ENCODE measurements at regions not wholly inside any gene's neighbourhood (a gene's known extent, or its start where the extent isn't known, plus 50 kb on each side); places are given as distances from the start of the nearest gene placed in this dataset.
"Not testable (repeated sequence)": the region's sequence is repeated elsewhere in the genome, so short reads cannot be mapped to it uniquely, and the experiment has no call there.

GRCh38 chr6:86782328-86782727 lies 155.0 kb upstream of the HTR1E start:
- no peaks in the 10 kb centered on the region for H3K4me1 ChIP-seq
- no peaks in the 10 kb centered on the region for H3K9me3 ChIP-seq (replicated peaks)
- no peak overlapping the region for H3K27ac ChIP-seq
- H3K36me3 ChIP-seq = no peaks in the 10 kb centered on the region
- H3K27me3 ChIP-seq = no peaks in the 10 kb centered on the region
- no peak for DNase-seq
- H3K4me3 ChIP-seq = no peak overlapping the region

- Histone ChIP-seq H3K4me3 (no peak overlapping the region), H3K9me3 (replicated peaks) (no peaks in the 10 kb centered on the region), H3K27me3 (no peaks in the 10 kb centered on the region), H3K4me1 (no peaks in the 10 kb centered on the region), H3K36me3 (no peaks in the 10 kb centered on the region), H3K27ac (no peak overlapping the region)
- no peak for DNase-seq
These were observed 156.4 kb upstream of the HTR1E start for GRCh38 chr6:86780923-86781322.

- Histone ChIP-seq H3K4me3 (no peak overlapping the region), H3K4me1 (no peaks in the 10 kb centered on the region), H3K27ac (no peak overlapping the region), H3K9me3 (replicated peaks) (no peaks in the 10 kb centered on the region), H3K27me3 (no peaks in the 10 kb centered on the region), H3K36me3 (no peaks in the 10 kb centered on the region)
- no peak for DNase-seq
These were observed 161.4 kb upstream of the HTR1E start for GRCh38 chr6:86775893-86776292.

GRCh38 chr6:86765211-86765610 lies 172.1 kb upstream of the HTR1E start:
- H3K27ac ChIP-seq = no peak overlapping the region
- H3K4me3 ChIP-seq = no peak overlapping the region
- H3K36me3 ChIP-seq = no peaks in the 10 kb centered on the region
- H3K4me1 ChIP-seq = no peaks in the 10 kb centered on the region
- no peak for DNase-seq
- H3K27me3 ChIP-seq = no peaks in the 10 kb centered on the region
- no peaks in the 10 kb centered on the region for H3K9me3 ChIP-seq (replicated peaks)

GRCh38 chr6:86759953-86760352 lies 177.4 kb upstream of the HTR1E start:
- H3K27ac ChIP-seq; H3K9me3 ChIP-seq (replicated peaks); H3K4me3 ChIP-seq; H3K27me3 ChIP-seq; DNase-seq; H3K36me3 ChIP-seq; H3K4me1 ChIP-seq: not testable (repeated sequence)

GRCh38 chr6:86756640-86757229 lies 180.6 kb upstream of the HTR1E start:
- H3K27me3 ChIP-seq = no peaks in the 10 kb centered on the region
- no peak overlapping the region for H3K27ac ChIP-seq
- no peaks in the 10 kb centered on the region for H3K4me1 ChIP-seq
- no peaks in the 10 kb centered on the region for H3K9me3 ChIP-seq (replicated peaks)
- no peaks in the 10 kb centered on the region for H3K36me3 ChIP-seq
- no peak for DNase-seq
- H3K4me3 ChIP-seq = no peak overlapping the region

GRCh38 chr6:86744048-86744447 lies 193.3 kb upstream of the HTR1E start:
- H3K4me3 ChIP-seq = no peak overlapping the region
- H3K36me3 ChIP-seq = no peaks in the 10 kb centered on the region
- no peak overlapping the region for H3K27ac ChIP-seq
- no peak for DNase-seq
- H3K4me1 ChIP-seq = no peaks in the 10 kb centered on the region
- no peaks in the 10 kb centered on the region for H3K9me3 ChIP-seq (replicated peaks)
- no peaks in the 10 kb centered on the region for H3K27me3 ChIP-seq

- Histone ChIP-seq H3K4me1 (no peaks in the 10 kb centered on the region), H3K4me3 (no peak overlapping the region), H3K27me3 (no peaks in the 10 kb centered on the region), H3K36me3 (no peaks in the 10 kb centered on the region), H3K27ac (no peak overlapping the region), H3K9me3 (replicated peaks) (no peaks in the 10 kb centered on the region)
- no peak for DNase-seq
These were observed 199.2 kb upstream of the HTR1E start for GRCh38 chr6:86738078-86738477.

- not testable (repeated sequence) for H3K9me3 ChIP-seq (replicated peaks); H3K27me3 ChIP-seq; H3K4me1 ChIP-seq; H3K4me3 ChIP-seq; H3K36me3 ChIP-seq; H3K27ac ChIP-seq; DNase-seq
These were observed 205.7 kb upstream of the HTR1E start for GRCh38 chr6:86731631-86732030.

- DNase-seq; H3K9me3 ChIP-seq (replicated peaks); H3K4me3 ChIP-seq; H3K4me1 ChIP-seq; H3K36me3 ChIP-seq; H3K27me3 ChIP-seq; H3K27ac ChIP-seq: not testable (repeated sequence)
These were observed 206.6 kb upstream of the HTR1E start for GRCh38 chr6:86730772-86731171.

- H3K27ac ChIP-seq = no peak overlapping the region
- no peak overlapping the region for H3K4me3 ChIP-seq
- no peaks in the 10 kb centered on the region for H3K9me3 ChIP-seq (replicated peaks)
- DNase-seq = no peak
- no peaks in the 10 kb centered on the region for H3K27me3 ChIP-seq
- no peaks in the 10 kb centered on the region for H3K4me1 ChIP-seq
- H3K36me3 ChIP-seq = no peaks in the 10 kb centered on the region
These were observed 207.1 kb upstream of the HTR1E start for GRCh38 chr6:86730216-86730615.

GRCh38 chr6:86728976-86729375 lies 208.4 kb upstream of the HTR1E start:
- Histone ChIP-seq H3K4me3 (no peak overlapping the region), H3K4me1 (no peaks in the 10 kb centered on the region), H3K27me3 (no peaks in the 10 kb centered on the region), H3K36me3 (no peaks in the 10 kb centered on the region), H3K9me3 (replicated peaks) (no peaks in the 10 kb centered on the region), H3K27ac (no peak overlapping the region)
- no peak for DNase-seq

GRCh38 chr6:86724695-86725094 lies 212.6 kb upstream of the HTR1E start:
- H3K9me3 ChIP-seq (replicated peaks) = no peaks in the 10 kb centered on the region
- no peak overlapping the region for H3K4me3 ChIP-seq
- H3K4me1 ChIP-seq = no peaks in the 10 kb centered on the region
- no peaks in the 10 kb centered on the region for H3K36me3 ChIP-seq
- H3K27ac ChIP-seq = no peak overlapping the region
- H3K27me3 ChIP-seq = no peaks in the 10 kb centered on the region
- no peak for DNase-seq

GRCh38 chr6:86723729-86724128 lies 213.6 kb upstream of the HTR1E start:
- Histone ChIP-seq H3K27ac (no peak overlapping the region), H3K4me1 (no peaks in the 10 kb centered on the region), H3K36me3 (no peaks in the 10 kb centered on the region), H3K4me3 (no peak overlapping the region), H3K27me3 (no peaks in the 10 kb centered on the region), H3K9me3 (replicated peaks) (no peaks in the 10 kb centered on the region)
- DNase-seq = no peak

GRCh38 chr6:86723151-86723550 lies 214.2 kb upstream of the HTR1E start:
- no peak overlapping the region for H3K4me3 ChIP-seq
- DNase-seq = no peak
- H3K36me3 ChIP-seq = no peaks in the 10 kb centered on the region
- H3K9me3 ChIP-seq (replicated peaks) = no peaks in the 10 kb centered on the region
- H3K4me1 ChIP-seq = no peaks in the 10 kb centered on the region
- no peak overlapping the region for H3K27ac ChIP-seq
- H3K27me3 ChIP-seq = no peaks in the 10 kb centered on the region

- no peak overlapping the region for H3K27ac ChIP-seq
- no peak for DNase-seq
These were observed 215.2 kb upstream of the HTR1E start for GRCh38 chr6:86722131-86722530.

More at GRCh38 chr6:86722131-86722530, 215.2 kb upstream of the HTR1E start:
- no peaks in the 10 kb centered on the region for H3K9me3 ChIP-seq (replicated peaks)
- no peak overlapping the region for H3K4me3 ChIP-seq
- no peaks in the 10 kb centered on the region for H3K27me3 ChIP-seq
- no peaks in the 10 kb centered on the region for H3K4me1 ChIP-seq
- no peaks in the 10 kb centered on the region for H3K36me3 ChIP-seq

Measured in SJCRH30 (cell line).